ENCODE measurements at regions not wholly inside any gene's neighbourhood (a gene's known extent, or its start where the extent isn't known, plus 50 kb on each side); places are given as distances from the start of the nearest gene placed in this dataset.
"Not testable (repeated sequence)": the region's sequence is repeated elsewhere in the genome, so short reads cannot be mapped to it uniquely, and the experiment has no call there.

GRCh38 chr5:108529381-108529780, 147.5 kb upstream of the FBXL17 start:
- DNase-seq (ENCODE audit: low read depth), result no peak

DNA sequence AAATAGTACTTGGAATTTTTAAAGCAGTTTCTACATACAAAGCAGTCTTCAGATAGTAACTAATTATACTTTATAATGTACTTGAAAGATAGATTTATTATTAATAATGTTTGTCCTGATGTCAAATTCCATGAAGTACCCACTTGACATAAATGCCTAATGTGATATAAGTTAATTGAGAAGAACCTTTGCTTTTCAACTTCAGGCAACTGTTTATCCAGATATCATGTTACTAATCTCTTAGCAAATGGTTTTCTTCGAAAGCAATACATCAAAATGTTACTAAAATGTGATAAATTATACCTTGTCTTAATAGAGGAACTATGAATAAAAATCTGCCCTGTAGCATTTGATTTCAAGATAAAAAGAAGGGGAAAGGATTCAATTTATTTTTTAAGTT, 146.8 kb upstream of the FBXL17 start:
- DNase-seq (ENCODE audit: low read depth), result no peak

- no peak for DNase-seq (ENCODE audit: low read depth)
These were observed 142.7 kb upstream of the FBXL17 start for GRCh38 chr5:108524564-108524963.

DNA sequence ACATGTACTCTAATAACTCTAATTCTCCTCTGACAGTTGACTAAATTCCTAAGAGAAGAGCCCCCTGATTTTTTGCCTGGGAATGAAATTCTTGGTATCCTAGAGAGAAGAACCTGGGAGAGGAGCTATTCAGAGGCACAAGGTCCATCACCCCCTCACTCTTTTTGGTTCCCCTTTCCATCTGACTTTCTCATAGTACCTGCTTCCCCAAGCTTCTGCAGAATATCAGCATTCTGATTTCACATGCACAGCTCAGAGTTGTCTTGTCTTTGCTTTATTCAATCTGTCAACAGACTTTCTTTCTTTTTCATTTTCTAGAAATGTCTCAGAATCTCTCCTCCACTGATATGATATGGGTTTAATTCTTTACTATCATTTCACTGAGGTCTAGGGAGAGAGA, 141.5 kb upstream of the FBXL17 start:
- DNase-seq (ENCODE audit: low read depth), result no peak

DNA sequence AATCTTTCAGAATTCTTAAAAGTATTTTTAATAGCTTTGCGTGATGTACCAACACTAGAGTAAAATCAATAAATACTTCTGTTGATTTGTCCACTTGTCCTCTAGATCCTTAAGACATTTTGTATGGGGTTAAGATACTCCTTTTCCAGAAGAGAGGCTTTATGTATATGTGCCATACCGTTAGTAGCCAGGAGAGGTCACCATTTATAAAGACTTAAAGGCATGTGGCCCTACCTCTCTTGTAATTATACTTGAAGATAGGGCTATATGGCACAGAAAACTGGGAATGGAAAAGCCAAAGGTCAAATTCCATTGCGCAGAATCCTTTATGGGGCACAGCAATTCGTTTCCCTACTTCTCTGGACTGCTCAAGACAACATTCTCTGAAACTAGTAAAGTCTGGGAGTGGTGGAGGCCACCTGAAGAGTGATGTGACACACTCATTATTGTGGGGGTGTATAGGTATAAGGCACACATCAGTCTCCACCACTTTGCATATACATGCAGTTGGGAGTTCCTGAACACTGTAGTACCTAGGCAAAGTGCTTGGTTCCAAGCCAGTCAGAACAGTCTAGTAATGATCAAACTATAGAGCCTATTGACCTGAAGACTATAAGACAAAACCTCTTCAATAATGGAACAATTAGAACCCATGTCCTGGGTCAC, 140.1 kb upstream of the FBXL17 start:
- DNase-seq (ENCODE audit: low read depth), result no peak

- DNase-seq (ENCODE audit: low read depth), result no peak
These were observed 139.3 kb upstream of the FBXL17 start for GRCh38 chr5:108521011-108521700.

DNA sequence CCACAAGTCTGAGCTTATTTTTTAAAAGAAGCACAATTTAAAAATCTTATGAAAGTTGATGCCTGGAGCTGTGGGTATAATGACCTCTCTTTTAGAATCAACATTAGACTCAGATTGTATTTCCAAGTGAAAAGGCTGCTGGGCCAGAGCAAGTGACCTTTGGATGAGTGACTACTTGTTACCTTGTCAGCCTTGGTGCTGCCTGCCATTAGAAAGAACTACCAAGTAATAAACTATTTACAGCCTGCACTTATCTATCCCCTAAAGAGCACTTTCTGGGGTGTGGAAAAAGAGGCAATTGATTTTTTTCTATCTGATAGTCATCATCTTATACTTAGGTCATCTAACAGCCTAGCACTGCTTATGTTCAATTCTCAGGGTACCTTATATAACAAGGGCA, 134.9 kb upstream of the FBXL17 start:
- DNase-seq (ENCODE audit: low read depth), result no peak

GRCh38 chr5:108515517-108516105, 133.7 kb upstream of the FBXL17 start:
- no peak for DNase-seq (ENCODE audit: low read depth)

- no peak for DNase-seq (ENCODE audit: low read depth)
These were observed 127.1 kb upstream of the FBXL17 start for GRCh38 chr5:108508979-108509378.

DNA sequence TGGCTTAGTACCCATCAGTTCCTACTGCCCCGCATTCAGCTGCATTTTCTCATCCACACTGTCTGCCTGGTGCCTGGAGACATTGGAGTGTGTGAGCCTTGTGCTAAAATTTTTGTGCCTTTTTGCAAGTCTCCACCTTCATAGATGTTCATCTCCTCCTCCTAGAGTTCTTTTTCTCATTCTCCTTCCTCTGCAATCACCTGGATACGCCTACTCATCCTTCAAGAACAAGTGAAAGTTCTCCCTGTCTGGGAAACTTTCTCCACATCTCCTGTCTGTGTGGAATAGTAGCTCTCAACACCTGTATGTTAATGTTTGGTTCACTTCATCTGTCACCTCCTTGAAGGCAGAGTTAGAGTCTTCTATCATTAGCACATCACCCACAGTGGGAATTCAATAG, 125.7 kb upstream of the FBXL17 start:
- DNase-seq (ENCODE audit: low read depth), result no peak

DNA sequence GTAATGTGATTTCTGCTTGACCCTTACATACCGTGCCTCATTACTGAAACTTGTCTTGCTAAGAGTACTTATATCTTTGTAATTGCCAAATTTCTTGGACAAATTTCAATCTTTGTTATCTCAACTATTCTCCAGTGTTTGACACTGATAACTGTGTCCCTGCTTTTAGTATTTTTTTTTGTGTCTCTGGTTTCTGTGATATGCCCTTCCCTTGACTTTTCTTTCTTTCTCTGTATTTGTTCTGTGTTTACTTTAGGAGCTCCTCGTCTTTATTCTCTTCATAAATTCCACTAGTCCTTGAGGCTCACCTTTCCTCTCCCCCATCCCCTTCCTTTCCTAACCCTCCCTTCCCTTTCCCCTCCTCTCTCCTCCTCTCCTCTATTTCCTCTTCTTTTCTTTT, 123.7 kb upstream of the FBXL17 start:
- no peak for DNase-seq (ENCODE audit: low read depth)

DNA sequence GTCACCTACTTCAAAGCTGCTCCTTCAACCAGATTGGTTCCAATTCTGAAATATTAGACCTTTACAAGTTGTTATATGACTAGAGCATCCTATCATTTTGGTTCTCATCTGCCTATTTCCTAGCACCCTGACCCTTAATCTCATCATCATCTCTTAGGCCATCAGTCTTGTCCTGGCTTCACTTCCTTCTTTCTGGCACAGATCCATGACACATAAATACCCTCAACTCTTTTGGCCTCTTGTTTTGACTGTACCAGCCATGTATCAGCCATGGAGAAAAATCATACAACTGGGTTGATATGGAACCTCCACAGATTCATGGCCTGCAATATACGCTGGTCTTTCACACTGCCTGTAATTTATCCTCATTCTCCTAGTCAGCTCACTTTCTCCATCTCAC, 123.1 kb upstream of the FBXL17 start:
- no peak for DNase-seq (ENCODE audit: low read depth)

GRCh38 chr5:108503986-108504385, 122.1 kb upstream of the FBXL17 start:
- no peak for DNase-seq (ENCODE audit: low read depth)

GRCh38 chr5:108495615-108496014, 113.7 kb upstream of the FBXL17 start:
- not testable (repeated sequence) for DNase-seq (ENCODE audit: low read depth)

- no peak for DNase-seq (ENCODE audit: low read depth)
These were observed 106.1 kb upstream of the FBXL17 start for GRCh38 chr5:108487951-108488350.

- DNase-seq (ENCODE audit: low read depth), result no peak
These were observed 102.1 kb upstream of the FBXL17 start for GRCh38 chr5:108484035-108484434.

DNA sequence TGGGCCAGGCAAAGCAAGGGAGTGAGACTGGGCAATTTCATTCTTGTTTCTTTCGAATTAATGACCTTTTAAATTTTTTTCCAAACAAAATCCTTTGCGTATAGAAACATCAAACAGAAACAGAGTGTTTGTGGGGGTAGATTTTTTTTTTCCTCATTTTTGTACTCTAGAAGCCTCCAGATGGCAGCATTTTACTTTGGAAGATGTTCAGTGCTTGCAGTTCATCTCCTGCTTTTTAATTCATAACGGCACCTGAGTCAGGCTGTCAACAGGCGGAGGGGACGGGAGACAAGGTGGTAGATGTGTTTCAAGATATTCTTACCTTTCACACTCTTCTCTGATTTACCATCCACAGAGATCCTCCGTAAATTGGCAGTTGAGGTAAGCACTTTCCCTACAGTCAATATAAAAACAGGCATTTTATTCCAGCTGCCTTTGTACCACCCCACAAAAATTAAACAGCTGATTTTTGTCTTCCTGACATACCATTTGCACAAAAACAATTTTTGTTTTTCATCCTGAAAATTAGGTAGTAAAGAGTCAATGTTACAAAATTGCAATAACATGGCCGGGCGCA, 99.5 kb upstream of the FBXL17 start:
- no peak for DNase-seq (ENCODE audit: low read depth)

GRCh38 chr5:108472237-108472636, 90.3 kb upstream of the FBXL17 start:
- DNase-seq (ENCODE audit: low read depth), result no peak

DNA sequence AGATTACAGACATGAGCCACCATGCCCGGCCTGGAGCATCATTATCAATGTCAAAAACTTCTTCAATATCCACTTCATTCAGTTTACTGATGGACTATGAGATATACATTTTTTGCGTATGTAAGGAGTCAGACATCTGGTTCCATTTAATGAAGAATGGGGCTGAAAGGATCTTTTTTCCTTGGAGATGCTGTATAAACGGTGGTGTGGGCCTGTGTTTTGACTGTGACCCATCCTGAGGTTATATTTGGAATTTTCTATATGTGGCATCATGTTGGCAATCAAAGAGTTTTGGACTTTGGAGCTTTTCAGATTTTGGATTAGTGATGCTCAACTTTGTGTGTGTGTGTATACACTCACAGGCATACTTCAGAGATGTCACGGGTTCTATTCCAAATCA, 85.7 kb upstream of the FBXL17 start:
- DNase-seq (ENCODE audit: low read depth), result no peak

GRCh38 chr5:108461628-108462367, 79.9 kb upstream of the FBXL17 start:
- DNase-seq (ENCODE audit: low read depth), result no peak

GRCh38 chr5:108459769-108460168, 77.9 kb upstream of the FBXL17 start:
- DNase-seq (ENCODE audit: low read depth), result no peak

DNA sequence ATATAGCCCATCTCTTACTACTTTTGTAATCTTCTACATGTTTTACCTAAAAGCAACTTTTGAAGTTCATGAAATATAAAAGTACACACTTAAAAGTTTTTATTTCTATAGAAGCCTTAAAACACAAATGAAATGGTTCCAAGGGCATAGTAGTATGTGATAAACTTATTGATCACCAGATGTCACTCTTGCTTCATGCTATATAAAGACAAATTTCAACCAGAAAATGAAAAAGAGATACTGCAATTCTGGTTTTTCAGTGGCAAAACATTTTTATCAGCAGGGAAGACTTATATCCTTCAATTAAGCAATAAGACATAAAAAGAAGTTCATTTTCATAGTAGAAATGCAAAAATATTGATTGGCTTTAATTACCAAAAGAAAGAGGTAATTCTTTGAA, 69.4 kb upstream of the FBXL17 start:
- no peak for DNase-seq (ENCODE audit: low read depth)

DNA sequence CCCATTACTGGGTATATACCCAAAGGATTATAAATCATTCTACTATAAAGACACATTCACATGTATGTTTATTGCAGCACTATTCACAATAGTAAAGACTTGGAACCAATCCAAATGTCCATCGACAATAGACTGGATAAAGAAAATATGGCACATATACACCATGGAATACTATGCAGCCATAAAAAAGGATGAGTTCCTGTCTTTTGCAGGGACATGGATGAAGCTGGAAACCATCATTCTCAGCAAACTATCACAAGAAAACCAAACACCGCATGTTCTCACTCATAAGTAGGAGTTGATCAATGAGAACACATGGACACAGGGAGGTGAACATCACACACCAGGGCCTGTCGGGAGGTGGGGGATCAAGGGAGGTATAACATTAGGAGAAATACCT, 62.2 kb upstream of the FBXL17 start:
- not testable (repeated sequence) for DNase-seq (ENCODE audit: low read depth)
